Breast epithelium (tissue), 4 donors: ENCODE measurements at regions not wholly inside any gene's neighbourhood (a gene's known extent, or its start where the extent isn't known, plus 50 kb on each side); places are given as distances from the start of the nearest gene placed in this dataset.

Experiments
- DNase-seq, 2 donors: peaks; one replicate each; pipeline ENCODE4 v3.0.0-alpha.2; 2019; ENCODE audit warnings: low spot score in 2 of 2
- H3K27ac ChIP-seq, 2 donors: fragments of 200-600 bp; sonication (generic) in 1 of 2; one replicate each; pipeline ENCODE4 v1.5.1; 2016 to 2019; ENCODE audit warnings: mild to moderate bottlenecking in 1 of 2
- H3K27me3 ChIP-seq, 2 donors: fragments of 200-600 bp; sonication (generic) in 1 of 2; one replicate each; pipeline versions ENCODE4 v1.5.1 to v1.6.0; 2017 to 2019; ENCODE audit warnings: control low read depth in 1 of 2, mild to moderate bottlenecking in 1 of 2
- H3K36me3 ChIP-seq: fragments of 200-600 bp; one replicate; pipeline ENCODE4 v1.5.1; 2019
- H3K4me1 ChIP-seq, 2 donors: fragments of 200-600 bp; sonication (generic); one replicate each; pipeline ENCODE4 v1.5.1; 2016 to 2019; ENCODE audit warnings: control low read depth in 1 of 2
- H3K4me3 ChIP-seq, 3 donors: fragments of 200-600 bp; sonication (generic); 1 replicate in 2 of 3; 2 replicates in 1 of 3; pipeline ENCODE4 v1.5.1; 2016 to 2019; ENCODE audit warnings: mild to moderate bottlenecking in 3 of 3, moderate library complexity in 2 of 3
- H3K9me3 ChIP-seq, 2 donors: fragments of 200-600 bp; sonication (generic) in 1 of 2; one replicate each; pipeline ENCODE4 v1.5.1; 2016 to 2019; ENCODE audit warnings: control low read depth in 1 of 2
- POLR2A ChIP-seq: fragments of 450-650 bp; IDR thresholded peaks from one replicate; pipeline ENCODE4 v1.6.1; 2016; ENCODE audit warnings: antibody characterized with exemption, mild to moderate bottlenecking, moderate library complexity
- POLR2AphosphoS5 ChIP-seq, 3 donors: sonication (generic); formaldehyde crosslinking; IDR thresholded peaks; one replicate each; pipeline ENCODE4 v1.6.1; 2017; ENCODE audit warnings: antibody characterized with exemption in 3 of 3
- intact Hi-C: fragments of 100-400 bp; cut with DNase I; formaldehyde crosslinking; loops from one replicate; pipeline ENCODE4 v1.15.1; 2023; ENCODE audit warnings: low total_unique reads
- TF ChIP-seq, protein P1 (sequence below), 3 donors: fragments of 450-650 bp; IDR thresholded peaks; one replicate each; pipeline ENCODE4 v1.5.1; 2016 to 2017; ENCODE audit warnings: antibody characterized with exemption in 3 of 3, mild to moderate bottlenecking in 3 of 3, moderate library complexity in 3 of 3

DNA sequence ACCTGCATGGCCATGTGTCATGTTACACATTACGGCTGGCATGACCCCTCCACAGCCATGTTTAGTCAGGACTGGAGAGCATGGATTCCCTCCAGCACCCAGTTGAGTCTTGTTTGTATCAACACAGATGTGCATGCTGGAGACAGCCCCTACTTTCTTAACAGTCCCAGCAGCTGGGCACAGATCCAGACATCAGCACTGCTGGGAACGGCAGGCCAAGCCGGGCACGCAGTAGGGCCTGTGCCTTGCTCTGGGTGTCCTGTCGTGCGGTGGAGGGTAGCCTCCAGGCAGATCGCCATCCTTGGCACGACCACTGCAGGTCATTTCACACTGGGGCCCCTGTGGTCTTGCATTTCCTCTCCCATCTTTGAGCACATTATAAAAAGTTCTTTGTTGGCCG lies 381.4 kb downstream of the SMOC2 start:
- DNase-seq: no peak
- H3K27me3 ChIP-seq: no peaks in the 10 kb centered on the region
- peaks cover under 1 to 7% of the 10 kb centered on the region in 2 donors for H3K9me3 ChIP-seq
- H3K36me3 ChIP-seq: no peaks in the 10 kb centered on the region
- H3K27ac ChIP-seq: no peak overlapping the region
- TF ChIP-seq POLR2A (no peak), POLR2AphosphoS5 (IDR thresholded peaks at IDR 0.05) (no peak)
- TF ChIP-seq, protein P1, sequence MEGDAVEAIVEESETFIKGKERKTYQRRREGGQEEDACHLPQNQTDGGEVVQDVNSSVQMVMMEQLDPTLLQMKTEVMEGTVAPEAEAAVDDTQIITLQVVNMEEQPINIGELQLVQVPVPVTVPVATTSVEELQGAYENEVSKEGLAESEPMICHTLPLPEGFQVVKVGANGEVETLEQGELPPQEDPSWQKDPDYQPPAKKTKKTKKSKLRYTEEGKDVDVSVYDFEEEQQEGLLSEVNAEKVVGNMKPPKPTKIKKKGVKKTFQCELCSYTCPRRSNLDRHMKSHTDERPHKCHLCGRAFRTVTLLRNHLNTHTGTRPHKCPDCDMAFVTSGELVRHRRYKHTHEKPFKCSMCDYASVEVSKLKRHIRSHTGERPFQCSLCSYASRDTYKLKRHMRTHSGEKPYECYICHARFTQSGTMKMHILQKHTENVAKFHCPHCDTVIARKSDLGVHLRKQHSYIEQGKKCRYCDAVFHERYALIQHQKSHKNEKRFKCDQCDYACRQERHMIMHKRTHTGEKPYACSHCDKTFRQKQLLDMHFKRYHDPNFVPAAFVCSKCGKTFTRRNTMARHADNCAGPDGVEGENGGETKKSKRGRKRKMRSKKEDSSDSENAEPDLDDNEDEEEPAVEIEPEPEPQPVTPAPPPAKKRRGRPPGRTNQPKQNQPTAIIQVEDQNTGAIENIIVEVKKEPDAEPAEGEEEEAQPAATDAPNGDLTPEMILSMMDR (IDR thresholded peaks at IDR 0.05): no peak
- H3K4me3 ChIP-seq: no peak overlapping the region
- intact Hi-C loops: no loop called here
- H3K4me1 ChIP-seq: no peaks in the 10 kb centered on the region

DNA sequence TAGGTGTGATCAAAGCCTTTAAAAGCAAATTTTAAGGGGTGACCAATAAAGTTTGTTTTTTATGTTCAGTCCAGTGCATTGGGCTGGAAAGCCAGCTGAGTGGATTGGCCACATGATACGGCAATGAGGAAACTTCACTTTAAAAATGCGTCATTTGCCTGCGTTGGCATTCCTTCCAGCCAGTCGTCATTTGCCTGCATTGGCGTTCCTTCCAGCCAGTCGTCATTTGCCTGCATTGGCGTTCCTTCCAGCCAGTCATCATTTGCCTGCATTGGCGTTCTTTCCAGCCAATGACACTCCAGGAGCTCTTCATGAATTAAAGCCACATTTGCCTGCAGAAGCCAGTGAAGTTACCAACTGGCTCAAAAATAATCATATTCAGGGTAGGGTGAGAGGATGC lies 378.6 kb downstream of the SMOC2 start:
- no peak overlapping the region for H3K27ac ChIP-seq
- no peak for DNase-seq
- no peaks in the 10 kb centered on the region for H3K4me1 ChIP-seq
- H3K9me3 ChIP-seq: peaks cover 8 to 13% of the 10 kb centered on the region in 2 donors
- TF ChIP-seq, protein P1 (IDR thresholded peaks at IDR 0.05): no peak
- TF ChIP-seq POLR2AphosphoS5 (IDR thresholded peaks at IDR 0.05) (no peak), POLR2A (no peak)
- no peaks in the 10 kb centered on the region for H3K27me3 ChIP-seq
- intact Hi-C loops: no loop called here
- H3K36me3 ChIP-seq: no peaks in the 10 kb centered on the region
- no peak overlapping the region for H3K4me3 ChIP-seq

DNA sequence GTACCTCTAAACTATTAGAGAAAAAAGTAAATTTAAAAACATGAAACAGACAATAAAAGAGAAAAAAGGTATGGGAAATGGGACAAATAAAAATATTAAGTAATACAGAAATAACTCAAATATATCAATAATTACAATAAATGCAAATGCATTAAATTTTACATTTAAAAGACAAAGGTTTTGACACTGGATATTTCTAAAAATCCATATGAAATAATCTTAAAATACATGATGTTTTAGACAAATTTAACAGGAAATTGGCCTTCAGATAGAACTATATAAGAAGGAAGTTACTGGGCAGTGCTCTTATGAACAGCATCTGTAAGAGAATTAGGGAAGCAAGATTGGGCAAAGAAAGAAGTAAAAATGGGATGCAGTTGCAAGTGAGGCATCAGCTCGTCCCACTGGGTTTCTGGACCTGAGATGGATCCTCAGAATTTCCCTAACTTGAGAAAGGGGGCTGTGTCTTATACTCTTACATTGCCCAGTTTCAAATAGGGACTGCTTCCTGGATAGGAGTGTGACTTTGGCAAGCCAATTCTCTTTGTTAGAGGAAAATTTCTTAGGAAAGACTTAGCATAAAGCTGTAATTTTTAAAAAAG lies 376.7 kb downstream of the SMOC2 start:
- no peaks in the 10 kb centered on the region for H3K27me3 ChIP-seq
- no peak overlapping the region for H3K27ac ChIP-seq
- no peak for DNase-seq
- H3K4me1 ChIP-seq: no peaks in the 10 kb centered on the region
- H3K4me3 ChIP-seq: no peak overlapping the region
- H3K9me3 ChIP-seq: peaks cover 8 to 13% of the 10 kb centered on the region in 2 donors
- TF ChIP-seq, protein P1 (IDR thresholded peaks at IDR 0.05): no peak
- TF ChIP-seq POLR2AphosphoS5 (IDR thresholded peaks at IDR 0.05) (no peak), POLR2A (no peak)
- no peaks in the 10 kb centered on the region for H3K36me3 ChIP-seq
- intact Hi-C loops: no loop called here

DNA sequence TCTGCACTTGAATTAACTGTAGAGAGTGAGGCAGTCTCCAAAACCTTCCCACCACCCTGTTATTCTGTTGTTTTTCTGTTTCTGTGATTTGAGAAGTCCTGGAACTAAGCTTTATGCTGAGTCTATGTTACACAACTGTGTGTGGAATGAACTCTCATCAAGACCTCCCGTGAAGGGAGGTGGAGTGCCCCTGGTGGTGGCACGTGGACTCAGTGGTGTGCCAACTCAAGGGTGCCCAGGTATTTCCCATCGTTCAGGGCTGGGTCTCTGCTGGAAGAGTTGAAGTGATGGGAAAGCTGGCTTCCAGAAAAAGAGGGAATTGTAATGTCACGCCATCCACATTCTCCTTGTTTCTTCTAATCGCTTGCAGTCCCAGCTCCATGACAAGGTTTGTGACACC lies 374.2 kb downstream of the SMOC2 start:
- Histone ChIP-seq H3K4me1 (no peaks in the 10 kb centered on the region), H3K36me3 (no peaks in the 10 kb centered on the region), H3K27me3 (no peaks in the 10 kb centered on the region), H3K27ac (no peak overlapping the region), H3K4me3 (no peak overlapping the region), H3K9me3 (peaks cover 8 to 13% of the 10 kb centered on the region in 2 donors)
- intact Hi-C loops: no loop called here
- TF ChIP-seq POLR2AphosphoS5 (IDR thresholded peaks at IDR 0.05) (no peak), POLR2A (no peak)
- TF ChIP-seq, protein P1 (IDR thresholded peaks at IDR 0.05): no peak
- DNase-seq: no peak

DNA sequence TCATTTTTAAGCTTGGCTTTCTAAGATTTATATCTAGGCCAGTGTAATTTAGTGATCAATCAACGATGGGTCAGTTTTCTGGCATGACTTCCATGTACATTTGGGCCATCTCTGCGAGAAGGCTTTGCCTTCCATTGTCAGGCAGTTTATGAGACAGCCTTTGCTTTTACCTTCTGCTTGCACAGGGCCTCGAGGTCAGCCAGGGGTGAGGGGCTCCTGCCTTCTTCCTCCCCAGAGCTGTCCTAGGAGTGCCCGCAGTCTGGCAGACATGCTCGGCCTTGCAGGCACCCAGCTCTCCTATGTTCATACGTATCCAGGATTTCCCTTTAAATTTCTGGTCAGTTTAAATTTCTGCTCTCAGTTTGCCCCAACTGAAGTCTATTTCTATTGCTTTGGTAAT lies 367.2 kb downstream of the SMOC2 start:
- Histone ChIP-seq H3K27me3 (no peaks in the 10 kb centered on the region), H3K4me1 (no peaks in the 10 kb centered on the region), H3K27ac (no peak overlapping the region), H3K4me3 (no peak overlapping the region), H3K36me3 (no peaks in the 10 kb centered on the region), H3K9me3 (no peaks in the 10 kb centered on the region)
- TF ChIP-seq, protein P1 (IDR thresholded peaks at IDR 0.05): no peak
- TF ChIP-seq POLR2AphosphoS5 (IDR thresholded peaks at IDR 0.05) (no peak), POLR2A (no peak)
- no peak for DNase-seq
- intact Hi-C loops: no loop called here
